HG03060 (cell line): ENCODE measurements at regions not wholly inside any gene's neighbourhood (a gene's known extent, or its start where the extent isn't known, plus 50 kb on each side); places are given as distances from the start of the nearest gene placed in this dataset.

ENCODE experiments used
- ATAC-seq: cut with Tn5 transposase; IDR thresholded peaks from one replicate; pipeline ENCODE4 v1.9.1; 2021; ENCODE audit warnings: low read depth, moderate number of reproducible peaks; ENCODE audit not compliant: unreplicated experiment

DNA sequence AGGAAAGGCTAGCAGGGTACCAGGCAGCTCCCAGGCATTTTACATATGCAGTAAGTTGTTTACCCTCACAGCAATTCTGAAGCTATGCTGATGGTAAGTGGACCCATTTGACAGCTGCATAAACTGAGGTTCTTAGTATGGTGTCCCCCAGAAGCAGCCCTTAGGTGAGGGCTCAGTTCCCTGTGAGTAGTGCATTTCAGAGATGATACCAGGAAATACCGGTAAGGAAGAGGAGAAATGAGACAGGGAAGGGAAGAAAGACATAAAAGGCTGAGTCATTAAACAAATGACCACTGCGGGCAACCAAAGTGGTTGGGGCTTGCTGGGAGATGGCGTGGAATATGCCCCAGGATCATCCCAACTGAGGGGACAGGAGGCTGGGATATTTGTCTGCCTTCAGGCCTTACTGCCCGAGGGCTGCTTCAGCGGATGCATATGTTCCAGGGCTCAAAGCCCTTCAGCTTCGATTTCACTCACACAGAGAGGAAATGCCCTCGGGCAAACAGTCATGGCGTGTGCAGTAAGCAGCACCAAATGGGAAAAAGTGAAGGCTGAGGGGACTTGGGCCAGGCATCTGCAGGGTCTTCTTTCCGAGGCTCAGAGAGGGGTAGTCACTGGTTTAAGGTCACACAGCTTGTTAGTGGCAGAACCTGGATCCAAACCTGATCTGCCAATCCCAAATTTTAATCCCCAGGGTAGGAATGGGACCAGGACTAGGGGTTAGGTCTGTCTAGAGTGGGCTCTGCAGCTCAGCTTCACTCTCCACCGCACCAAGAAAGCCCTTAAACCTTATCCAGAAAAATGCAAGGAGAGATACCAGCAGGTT is 133.7 kb upstream of the RUNX3 start:
- no peak for ATAC-seq

DNA sequence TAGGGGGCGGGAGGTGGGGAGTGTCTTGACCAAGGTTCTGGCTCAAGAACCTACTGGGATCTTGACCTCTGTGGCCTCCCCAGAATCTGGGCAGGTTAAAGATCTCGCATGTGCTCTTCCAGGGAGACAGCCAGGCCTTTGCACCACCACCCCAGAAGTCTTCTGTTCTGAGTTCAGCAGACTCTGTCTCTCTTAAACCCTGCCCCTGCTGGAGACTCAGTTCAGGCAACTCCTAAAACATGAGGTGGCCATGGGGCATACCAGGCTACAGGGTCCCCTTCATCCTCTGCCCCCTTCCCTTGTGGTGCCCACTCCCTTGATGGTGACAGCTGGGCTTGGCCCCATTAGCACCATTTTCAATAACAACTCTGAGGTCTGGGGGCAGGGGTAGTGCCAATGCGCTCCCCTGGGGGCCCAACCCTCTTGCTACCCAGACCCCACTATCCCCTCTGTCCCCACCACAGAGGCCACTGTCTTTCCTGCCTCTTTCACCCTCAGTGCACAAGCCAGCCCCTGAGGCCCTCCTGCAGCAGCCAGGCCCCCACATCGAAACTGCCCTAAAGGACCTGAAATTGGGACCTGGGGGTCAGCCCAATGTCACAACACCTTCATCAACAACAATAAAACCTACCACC is 132.7 kb upstream of the RUNX3 start:
- no peak for ATAC-seq

DNA sequence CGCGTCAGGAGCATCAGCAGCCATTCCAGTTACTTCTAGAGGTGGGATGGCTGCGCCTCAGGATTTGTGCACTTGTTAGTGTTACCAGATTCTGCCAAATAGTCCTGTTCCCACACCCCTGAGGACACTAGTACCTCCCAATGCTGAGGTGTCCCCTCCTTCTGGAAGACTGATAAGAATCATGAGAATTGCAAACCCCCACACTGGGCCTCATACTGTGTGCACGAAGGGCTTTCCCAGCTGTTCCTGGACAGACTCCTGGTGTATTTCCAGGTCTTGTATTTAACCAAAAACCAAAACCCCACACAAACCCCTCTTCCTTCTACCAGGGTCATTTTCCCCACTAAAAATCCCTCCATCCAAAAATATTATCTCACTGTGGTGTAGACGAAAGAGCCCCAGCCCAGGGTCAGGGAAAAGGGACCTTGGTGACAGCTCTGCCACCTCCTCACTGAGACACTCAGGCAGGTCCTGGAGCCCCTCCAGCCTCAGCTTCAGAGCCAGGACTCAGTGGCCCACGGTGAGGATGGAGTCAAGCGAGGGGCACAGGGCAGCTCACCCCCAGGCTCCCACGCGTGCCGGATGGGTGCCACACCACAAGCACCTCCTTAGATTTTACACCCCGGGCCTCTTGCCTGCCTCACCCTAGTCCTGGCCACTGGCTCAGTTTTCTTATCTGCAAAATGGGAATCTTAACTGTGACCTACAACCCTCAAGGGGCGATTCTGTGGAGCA is 131.4 kb upstream of the RUNX3 start:
- no peak for ATAC-seq

DNA sequence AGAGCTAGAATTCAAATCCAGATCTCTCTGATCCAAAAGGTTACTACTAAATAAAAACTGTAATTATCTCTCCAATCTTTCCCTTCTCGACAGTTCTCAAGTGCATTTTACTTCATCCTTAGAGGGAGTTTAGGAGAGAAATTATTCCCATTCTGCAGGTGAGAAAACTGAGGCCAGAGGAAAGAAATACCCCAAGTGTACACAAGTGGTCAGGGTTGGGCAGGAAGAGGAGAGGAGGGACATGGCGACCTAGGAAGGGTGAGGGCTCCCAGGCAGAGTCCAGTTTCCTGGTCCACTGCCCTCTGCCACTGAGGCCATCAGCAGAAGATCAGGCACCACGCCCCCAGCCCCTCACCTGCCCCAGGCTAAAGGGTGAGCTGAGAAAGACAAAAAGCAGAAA is 127.1 kb upstream of the RUNX3 start:
- no peak for ATAC-seq

DNA sequence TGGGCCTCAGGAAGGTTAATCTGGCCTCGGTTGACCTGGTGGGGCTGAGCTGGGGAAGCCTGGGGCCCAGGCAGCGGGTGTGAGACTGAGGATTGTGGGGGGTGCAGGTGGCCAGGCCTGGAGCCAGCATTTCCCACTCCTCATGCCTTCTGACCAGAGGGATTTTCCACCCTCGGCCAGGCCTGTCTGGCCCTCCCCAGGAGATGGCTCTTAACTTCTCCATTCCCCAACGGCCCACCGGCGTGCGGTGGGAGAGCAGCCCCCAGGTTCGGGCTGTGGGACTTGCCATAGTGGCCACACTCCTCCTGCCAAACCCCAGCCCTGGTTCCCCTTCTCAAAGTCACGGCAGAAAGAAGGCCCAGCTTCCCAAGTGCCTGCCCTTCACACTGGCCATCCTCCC is 126.5 kb upstream of the RUNX3 start:
- ATAC-seq: no peak

DNA sequence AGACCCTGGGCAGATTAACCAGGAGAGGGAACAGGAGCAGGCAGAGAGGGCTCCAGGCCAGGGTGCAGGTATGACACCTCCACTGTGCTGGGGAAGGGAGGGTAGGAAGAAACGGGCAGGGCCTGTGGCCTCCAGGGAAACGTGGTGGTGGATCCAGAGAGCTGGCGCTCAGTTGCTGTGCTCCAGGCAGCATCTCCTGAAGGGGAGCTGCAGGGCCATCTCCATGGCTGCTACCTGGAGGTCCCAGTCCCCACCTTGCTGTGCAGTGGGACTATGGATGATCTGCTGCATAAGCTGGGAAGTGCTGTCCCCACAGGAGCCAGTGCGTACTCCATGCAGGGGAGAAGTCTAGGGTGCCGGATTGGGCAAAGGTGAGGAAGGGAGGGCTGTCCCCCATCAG is 125.9 kb upstream of the RUNX3 start:
- no peak for ATAC-seq

DNA sequence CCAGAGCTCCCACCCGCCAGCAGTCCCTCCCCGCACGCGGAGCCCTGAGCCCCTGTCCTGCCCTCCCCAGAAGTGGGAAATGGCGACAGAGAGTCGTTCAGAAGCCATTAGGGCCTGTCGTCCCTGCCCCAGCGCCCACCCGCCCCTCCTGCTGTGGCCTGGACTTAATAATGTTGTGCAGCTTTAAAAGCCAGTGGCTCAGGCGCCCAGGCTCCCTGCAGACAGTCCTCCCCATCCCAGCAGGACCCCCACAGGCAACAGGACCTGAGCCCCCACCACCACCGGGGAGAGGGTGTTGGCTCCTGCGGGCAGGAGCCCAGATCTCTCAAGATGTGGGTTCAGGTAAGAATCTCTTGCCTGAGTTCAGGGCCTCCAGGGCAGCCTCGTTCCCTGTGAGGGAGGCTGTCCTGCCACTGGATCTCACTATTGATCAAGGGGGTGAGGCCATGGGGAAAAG is 125.3 kb upstream of the RUNX3 start:
- ATAC-seq: no peak

DNA sequence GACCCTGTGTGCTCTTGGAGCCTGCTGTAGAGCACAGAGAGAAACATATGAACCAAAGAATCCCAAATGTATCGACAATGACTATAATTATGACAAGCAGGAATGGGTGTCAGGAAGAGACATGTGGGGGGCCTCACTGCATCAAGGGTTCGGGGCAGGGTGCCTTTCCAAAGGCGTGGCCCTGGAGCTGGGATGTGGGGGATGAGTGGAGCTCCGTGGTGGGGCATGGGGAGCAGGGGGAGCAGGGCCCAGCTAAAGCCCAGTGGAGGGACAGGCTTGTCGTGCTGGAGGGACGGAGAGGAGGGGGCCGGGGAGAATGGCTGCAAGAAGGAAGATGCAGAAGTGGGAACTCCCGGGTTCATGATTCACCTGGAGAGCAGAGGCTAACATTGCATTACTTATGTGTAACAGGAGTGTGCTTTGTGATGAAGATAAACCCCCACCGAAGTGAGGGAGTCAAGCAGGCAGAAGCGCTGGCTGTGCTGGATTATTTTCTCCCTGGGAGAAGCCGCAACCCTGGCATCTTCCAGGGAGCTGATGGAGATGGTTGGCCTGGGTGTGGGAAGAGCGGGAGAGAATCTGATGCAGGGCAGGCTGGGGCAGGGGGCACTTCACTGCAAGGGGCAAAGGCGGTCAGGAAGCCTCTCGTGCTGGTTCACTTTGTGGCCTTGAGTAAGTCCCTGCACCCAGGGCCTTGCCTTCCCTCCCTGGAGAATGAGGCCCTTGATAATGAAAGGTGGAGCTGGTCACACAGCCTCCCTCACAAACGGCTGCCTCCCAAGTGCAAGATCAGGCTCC is 124.6 kb upstream of the RUNX3 start:
- ATAC-seq: no peak

DNA sequence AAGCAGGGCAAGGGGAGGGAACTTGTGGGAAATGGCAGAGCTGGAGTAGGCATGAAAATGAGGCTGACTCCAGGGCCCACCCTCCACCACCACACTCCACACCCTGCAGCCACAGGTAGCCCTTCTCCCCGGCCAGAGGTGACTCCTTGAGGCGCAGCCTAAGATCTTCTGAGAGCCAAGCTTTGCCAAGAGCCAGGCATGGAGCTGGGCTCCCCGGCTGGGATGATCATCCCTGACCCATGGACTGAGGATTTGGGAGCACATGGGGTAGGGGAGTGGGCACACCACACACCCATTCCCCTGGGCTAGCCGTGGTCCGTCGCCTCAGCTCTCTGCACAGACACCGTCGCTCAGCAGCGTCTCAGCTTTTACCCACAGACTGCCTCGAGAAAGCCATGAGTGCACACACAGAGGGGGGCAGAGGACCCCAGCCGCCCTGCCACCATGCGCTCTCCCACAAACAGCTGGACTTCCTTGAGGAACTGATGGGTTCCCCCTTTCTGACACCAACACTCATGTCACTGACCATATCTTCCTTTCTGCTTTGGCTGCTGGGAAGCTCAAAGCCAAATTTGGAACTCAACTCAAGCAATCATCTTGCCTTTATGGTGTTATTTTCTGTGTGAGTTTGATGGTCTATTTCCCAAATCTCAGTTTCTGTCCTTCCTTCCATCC is 123.6 kb upstream of the RUNX3 start:
- ATAC-seq: no peak

DNA sequence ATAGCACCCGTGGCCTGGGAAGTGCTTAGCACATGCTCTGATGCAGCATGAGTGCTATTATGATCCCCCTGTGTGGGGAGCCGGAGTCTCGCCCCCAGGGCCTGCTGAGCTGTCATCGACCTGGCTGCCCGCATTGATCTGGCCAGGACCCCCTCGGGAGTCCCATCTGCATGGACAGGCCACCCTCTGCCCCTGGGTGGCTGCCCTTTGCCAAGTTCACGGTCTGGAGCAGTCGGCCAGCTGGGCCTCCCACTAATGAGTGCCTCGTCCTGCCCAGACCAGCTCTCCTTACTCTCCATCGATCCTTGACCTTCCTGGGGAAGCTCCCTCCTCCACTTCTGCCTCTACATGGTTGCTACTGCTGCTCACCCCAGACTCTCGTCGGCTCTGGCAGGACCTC is 121.8 kb upstream of the RUNX3 start:
- no peak for ATAC-seq

DNA sequence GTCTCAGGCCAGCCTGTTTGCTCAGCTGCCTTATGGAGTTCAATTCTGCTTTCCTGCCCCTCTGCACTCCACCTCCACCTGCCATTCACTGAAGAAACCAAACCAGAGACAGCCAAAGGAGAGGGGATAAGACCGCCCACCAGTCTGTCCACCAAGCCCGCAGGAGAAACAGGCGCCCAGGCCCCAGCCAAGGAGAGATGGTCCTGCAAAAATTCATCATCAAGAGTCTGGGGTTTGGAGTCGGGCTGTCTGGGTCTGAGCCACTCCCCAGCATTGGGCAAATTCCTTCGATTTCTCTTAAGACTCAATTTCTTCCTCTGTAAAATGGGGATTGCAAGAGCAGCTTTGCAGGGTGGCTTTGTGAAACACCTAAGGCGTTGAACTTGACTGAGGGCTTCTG is 121.4 kb upstream of the RUNX3 start:
- no peak for ATAC-seq

DNA sequence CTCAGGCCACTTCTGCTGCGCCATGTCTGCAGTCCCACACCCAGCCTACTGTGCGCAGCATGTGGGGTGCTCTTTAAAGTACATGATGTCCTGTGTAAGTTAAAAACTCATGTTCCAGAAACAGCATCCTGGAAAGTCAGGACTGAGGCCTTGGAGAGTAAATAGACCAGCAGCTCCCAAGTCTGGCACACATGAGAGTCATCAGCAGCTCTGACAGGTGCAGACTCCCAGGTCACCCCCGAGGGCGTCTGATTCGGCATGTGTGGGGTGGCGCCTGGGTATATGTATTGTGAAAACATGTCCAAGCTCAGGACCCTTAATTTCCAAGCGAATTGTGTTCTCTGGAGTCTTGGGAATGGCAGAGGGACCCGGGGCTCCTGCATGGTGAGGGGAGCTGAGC is 120.1 kb upstream of the RUNX3 start:
- ATAC-seq: no peak

DNA sequence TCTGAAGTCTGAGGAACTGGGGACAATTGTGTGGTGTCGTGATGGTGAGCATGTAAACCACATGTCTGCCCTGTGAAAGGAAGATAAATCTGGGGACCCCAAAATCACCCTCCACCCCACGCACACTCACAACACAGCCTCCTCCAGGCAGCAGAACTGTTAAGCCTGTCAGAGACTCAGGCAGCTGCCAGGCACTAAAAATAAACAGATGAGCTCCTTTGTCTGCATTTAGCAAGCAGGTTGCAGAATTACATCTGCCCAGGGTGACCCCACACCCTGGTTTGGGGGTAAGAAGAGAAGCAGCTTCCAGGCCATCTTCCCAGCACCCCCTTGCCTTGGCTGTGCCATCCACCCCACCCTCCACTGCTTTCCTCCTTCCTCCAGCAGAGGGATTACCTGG is 119.1 kb upstream of the RUNX3 start:
- ATAC-seq: no peak

DNA sequence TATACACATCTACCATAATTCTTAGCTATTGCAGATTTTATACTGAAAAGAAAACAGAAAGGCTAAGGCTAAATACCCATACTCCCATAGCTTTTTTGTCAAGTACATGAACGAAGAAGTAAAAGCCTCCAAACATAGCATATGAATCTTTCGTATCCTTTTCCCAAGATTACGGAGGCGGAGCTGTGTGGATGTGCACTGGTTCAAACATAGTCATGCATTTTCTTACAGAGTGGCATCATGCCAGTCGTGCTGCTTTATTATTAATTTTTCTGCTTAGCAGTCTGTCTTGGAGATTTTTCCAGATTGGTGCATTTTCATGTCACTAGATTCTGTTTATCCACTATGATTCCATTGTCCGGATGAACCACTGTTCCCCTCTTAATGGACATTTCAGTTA is 118.7 kb upstream of the RUNX3 start:
- ATAC-seq: no peak

DNA sequence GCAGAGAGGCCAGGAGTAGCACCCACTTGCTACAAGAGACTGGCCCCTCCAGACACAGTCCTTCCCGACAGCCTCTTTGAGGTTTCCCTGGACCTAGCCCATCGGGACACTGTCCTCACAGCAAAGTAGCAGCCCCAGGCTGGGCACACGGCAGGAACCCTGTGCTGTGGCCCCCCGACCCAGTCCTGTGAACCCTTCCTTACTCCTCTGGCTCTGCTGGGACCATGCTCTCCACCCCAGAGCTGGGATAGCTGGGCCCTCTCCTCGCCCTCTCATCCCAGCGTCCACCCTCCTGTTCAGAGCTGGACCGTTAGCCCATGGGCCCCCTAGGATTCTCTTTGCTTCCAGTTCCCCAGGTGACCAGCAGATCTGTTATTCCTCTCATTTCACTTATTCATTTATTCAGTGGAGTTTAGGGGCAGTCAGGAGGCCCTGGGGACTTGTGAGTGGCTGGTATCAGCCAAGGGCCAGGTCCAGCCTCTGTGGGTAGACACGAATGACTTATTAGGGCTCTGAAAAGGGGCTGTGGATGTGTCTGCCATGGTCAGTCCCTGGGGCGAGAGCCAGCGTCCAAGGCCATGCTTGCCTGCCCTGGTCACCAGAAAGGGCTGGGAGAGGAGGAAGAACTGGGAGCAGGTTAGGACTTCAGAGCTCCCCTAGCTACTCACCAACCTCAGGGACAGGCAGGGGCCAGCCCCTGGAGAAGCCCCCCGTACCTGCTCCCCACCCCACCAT is 117.6 kb upstream of the RUNX3 start:
- ATAC-seq: no peak

DNA sequence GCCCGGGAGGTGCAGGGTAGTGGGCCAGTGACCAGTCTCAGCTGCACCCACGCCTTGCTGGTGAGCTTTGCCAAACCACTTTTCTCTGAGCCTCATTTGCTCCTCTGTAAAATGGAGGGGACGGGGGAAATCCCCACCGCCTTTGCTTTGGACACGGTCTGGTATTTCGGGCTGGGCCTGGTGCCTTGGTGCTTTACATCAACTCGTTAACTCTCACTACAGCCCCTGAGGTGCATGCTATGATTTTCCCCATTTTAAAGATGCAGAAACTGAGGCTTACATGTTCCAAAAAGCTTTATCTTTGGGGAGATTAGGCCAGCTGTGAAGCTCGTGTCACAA is 116.1 kb upstream of the RUNX3 start:
- ATAC-seq: no peak

DNA sequence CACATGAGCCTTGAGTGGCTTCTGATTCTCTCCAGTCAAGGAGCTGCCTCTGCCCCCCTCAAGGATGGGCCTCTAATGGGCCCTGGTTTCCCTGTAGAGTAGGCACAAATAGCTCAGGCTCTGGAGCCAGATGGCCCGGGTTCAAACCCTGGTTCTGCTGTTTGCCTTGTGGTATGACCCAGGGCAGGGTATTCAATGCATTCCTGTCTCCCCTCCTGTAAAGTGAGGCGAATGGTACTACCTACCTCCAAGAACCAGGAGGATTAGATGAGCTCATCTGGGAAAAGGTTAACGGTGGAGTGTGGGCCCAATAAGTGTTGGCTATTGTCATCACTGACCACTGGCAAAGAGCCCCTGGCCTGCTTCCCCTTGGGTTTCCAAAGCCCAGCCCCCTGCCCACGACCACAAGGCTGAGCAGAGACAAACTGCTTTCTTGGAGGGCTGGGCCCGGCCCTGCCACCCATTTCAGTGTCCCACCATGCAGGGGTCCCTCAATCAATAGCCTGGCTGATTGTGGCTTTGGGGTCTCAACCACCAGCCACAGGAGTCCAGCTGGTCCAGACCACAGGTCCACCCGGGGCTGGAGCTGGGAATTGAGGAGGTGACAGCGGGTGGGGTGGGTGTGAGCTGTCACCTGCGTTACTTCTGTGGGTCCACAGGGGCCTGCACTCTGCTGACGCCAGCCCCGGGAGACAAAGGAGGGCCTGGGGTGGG is 115.6 kb upstream of the RUNX3 start:
- ATAC-seq: no peak

DNA sequence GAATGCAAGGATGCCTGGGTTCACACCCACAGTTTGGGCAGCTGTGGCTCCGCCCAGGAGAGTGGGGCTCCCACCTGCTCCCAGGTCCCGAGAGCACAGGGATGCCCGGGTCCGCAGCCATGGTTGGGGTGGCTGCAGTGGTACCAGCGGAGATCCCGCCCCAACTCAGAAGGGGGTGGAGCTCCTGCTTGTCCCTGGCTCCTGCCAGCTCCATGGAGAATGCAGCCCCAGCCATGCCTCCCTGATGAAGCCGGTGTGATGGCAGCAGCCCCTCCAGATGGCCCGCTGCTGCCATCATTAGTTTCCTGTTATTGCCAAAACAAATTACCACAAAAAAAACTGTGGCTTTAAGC is 113.1 kb upstream of the RUNX3 start:
- ATAC-seq: no peak
